Thyroid gland (tissue), 4 donors: ENCODE measurements at regions not wholly inside any gene's neighbourhood (a gene's known extent, or its start where the extent isn't known, plus 50 kb on each side); places are given as distances from the start of the nearest gene placed in this dataset.
"Not testable (repeated sequence)": the region's sequence is repeated elsewhere in the genome, so short reads cannot be mapped to it uniquely, and the experiment has no call there.

Experiments used
- DNase-seq, 2 donors: peaks; one replicate each; pipeline ENCODE4 v3.0.0-alpha.2; 2019
- H3K27ac ChIP-seq, 3 donors: fragments of 200-600 bp; sonication (generic); 1 replicate in 2 of 3; 2 replicates in 1 of 3; pipeline ENCODE4 v1.5.1; 2016 to 2019; ENCODE audit warnings: mild to moderate bottlenecking in 1 of 3, moderate library complexity in 1 of 3
- H3K27me3 ChIP-seq: fragments of 200-600 bp; sonication (generic); one replicate; pipeline ENCODE4 v1.5.1; 2019
- H3K36me3 ChIP-seq, 2 donors: fragments of 200-600 bp; sonication (generic); one replicate each; pipeline ENCODE4 v1.5.1; 2016 to 2019
- H3K4me1 ChIP-seq, 2 donors: fragments of 200-600 bp; sonication (generic); one replicate each; pipeline ENCODE4 v1.5.1; 2017 to 2019
- H3K4me3 ChIP-seq, 3 donors: fragments of 200-600 bp; sonication (generic); replicated peaks in 1 of 3; 1 replicate in 2 of 3; 2 replicates in 1 of 3; pipeline ENCODE4 v1.5.1; 2016; ENCODE audit warnings: mild to moderate bottlenecking in 1 of 3
- H3K9me3 ChIP-seq: fragments of 200-600 bp; sonication (generic); one replicate; pipeline ENCODE4 v1.5.1; 2017
- POLR2A ChIP-seq, 2 donors: fragments of 450-650 bp; IDR thresholded peaks; one replicate each; pipeline ENCODE4 v1.6.1; 2017; ENCODE audit warnings: antibody characterized with exemption in 2 of 2, mild to moderate bottlenecking in 2 of 2, moderate library complexity in 1 of 2
- WGBS, 2 donors: methylation state at CpG; one replicate each; pipeline ENCODE4 v1.1.5; 2017; 5-methylcytosine and 5-hydroxymethylcytosine counted together
- intact Hi-C: fragments of 100-400 bp; cut with DNase I; formaldehyde crosslinking; loops from one replicate; pipeline ENCODE4 v1.15.1; 2023
- TF ChIP-seq, protein P1 (sequence below), 6 experiments: fragments of 200-600 bp in 3 of 6; fragments of 450-650 bp in 3 of 6; sonication (generic) in 3 of 6; IDR thresholded peaks; one replicate each; pipeline ENCODE4 v1.5.1; 2016 to 2019; ENCODE audit warnings: antibody characterized with exemption in 6 of 6, mild to moderate bottlenecking in 2 of 6, inconsistent platforms in 1 of 6, moderate library complexity in 1 of 6

DNA sequence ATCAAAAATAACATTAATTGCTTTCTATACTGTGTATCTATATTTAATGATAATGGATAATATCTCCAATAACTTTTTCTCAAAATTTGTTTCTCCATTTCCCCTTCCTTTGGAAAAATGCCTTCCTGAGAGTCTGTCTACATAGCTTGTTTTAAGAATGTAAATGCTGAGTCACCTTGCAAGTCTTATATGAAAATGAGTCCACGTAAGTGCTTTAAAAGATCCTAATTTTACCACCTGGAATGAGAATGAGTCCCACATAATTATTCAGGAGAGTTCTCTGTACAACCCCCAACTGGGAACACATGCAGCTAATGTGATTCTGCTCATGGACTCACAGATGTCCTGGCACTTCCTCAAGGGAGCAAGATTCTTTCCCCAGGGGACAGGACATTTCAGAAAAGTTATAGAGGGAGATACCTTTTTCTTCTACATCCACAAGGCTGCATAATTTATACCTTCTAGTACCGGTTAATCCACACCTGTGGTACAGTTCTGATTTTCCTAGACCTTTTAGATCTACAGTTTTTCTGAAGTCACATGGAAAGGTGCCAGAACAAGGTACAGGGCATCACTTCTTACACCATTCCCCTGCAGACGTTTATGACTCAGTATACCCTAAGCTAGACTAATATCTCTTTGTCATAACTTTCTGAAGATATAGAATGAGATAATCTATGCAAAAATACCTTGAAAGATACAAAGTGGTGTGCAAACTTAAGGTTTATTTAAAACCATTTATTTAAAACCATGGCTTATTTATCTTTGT is 314.1 kb downstream of the CETN3 start:
- TF ChIP-seq POLR2A (IDR thresholded peaks at IDR 0.05) = no peak
- TF ChIP-seq, protein P1, sequence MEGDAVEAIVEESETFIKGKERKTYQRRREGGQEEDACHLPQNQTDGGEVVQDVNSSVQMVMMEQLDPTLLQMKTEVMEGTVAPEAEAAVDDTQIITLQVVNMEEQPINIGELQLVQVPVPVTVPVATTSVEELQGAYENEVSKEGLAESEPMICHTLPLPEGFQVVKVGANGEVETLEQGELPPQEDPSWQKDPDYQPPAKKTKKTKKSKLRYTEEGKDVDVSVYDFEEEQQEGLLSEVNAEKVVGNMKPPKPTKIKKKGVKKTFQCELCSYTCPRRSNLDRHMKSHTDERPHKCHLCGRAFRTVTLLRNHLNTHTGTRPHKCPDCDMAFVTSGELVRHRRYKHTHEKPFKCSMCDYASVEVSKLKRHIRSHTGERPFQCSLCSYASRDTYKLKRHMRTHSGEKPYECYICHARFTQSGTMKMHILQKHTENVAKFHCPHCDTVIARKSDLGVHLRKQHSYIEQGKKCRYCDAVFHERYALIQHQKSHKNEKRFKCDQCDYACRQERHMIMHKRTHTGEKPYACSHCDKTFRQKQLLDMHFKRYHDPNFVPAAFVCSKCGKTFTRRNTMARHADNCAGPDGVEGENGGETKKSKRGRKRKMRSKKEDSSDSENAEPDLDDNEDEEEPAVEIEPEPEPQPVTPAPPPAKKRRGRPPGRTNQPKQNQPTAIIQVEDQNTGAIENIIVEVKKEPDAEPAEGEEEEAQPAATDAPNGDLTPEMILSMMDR (IDR thresholded peaks at IDR 0.05) = no peak
- DNase-seq = no peak
- no peaks in the 10 kb centered on the region for H3K27me3 ChIP-seq
- 87 to 90% methylated on average over 3 of the region's 3 CpGs for WGBS, 2 donors
- H3K36me3 ChIP-seq = no peaks in the 10 kb centered on the region
- no peaks in the 10 kb centered on the region for H3K9me3 ChIP-seq
- H3K4me3 ChIP-seq = no peak overlapping the region
- no peaks in the 10 kb centered on the region for H3K4me1 ChIP-seq
- no peak overlapping the region for H3K27ac ChIP-seq
- intact Hi-C loops = no loop called here

DNA sequence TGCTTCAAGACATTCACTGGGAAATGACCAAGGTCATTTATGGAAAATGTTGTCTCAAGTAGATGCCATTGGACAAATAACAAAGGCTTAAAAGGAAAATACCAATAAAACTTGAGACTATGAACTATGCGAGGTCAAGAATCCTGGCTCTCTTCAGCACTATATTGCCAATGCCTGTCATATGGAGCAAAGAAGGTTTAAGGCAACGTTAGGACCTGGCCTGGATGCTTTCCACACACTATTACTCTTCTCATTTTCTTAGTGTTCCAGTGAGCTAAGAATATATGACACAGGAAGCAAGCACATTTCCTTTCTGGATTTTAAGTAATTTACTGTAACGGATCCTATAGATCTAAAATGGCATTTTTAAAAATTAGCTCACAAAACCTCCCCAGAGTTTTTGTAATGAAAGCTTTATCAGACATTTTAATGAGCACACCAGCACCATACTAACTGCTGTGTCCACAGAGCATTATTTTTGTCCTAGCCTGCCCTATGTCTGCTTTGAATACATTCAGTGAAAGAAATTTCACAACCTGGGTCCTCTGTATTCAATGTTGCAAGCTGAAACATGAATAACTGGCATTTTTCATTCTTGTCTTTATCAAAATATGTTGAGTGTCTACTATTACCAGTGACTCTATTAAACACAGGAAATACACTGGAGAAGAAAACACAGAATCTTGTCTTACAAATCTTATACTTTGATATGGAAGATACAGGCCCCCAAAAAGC is 315.6 kb downstream of the CETN3 start:
- H3K27ac ChIP-seq = no peak overlapping the region
- TF ChIP-seq, protein P1 (IDR thresholded peaks at IDR 0.05) = no peak
- TF ChIP-seq POLR2A (IDR thresholded peaks at IDR 0.05) = no peak
- no peak overlapping the region for H3K4me3 ChIP-seq
- intact Hi-C loops = no loop called here
- no peaks in the 10 kb centered on the region for H3K27me3 ChIP-seq
- H3K9me3 ChIP-seq = no peaks in the 10 kb centered on the region
- no peak for DNase-seq
- WGBS, 2 donors = 40 to 44% methylated on average over 3 of the region's 3 CpGs
- no peaks in the 10 kb centered on the region for H3K36me3 ChIP-seq
- no peaks in the 10 kb centered on the region for H3K4me1 ChIP-seq

DNA sequence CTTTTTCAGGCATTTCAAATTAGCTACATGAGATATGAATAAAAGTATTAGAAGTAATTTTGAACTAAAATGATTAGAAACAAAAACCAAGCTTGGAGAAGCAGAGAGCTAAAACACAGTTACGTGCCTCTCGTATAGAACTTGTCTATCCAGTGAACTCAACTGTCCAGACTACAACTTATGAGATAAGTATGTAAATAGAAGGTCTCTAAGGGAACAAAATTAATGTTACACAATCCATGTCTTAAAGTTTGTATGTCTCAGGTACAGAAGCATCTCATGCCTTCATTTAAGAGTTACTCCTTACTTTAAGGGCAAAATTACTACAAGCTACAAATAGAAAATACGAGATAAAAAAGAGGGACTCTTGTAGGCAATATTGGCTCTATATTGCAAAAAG is 316.8 kb downstream of the CETN3 start:
- no peak overlapping the region for H3K27ac ChIP-seq
- TF ChIP-seq POLR2A (IDR thresholded peaks at IDR 0.05) = no peak
- TF ChIP-seq, protein P1 (IDR thresholded peaks at IDR 0.05) = no peak
- DNase-seq = no peak
- H3K36me3 ChIP-seq = no peaks in the 10 kb centered on the region
- no peaks in the 10 kb centered on the region for H3K9me3 ChIP-seq
- H3K27me3 ChIP-seq = no peaks in the 10 kb centered on the region
- intact Hi-C loops = no loop called here
- WGBS, 2 donors = 83 to 90% methylated on average over 3 of the region's 3 CpGs
- H3K4me3 ChIP-seq = no peak overlapping the region
- H3K4me1 ChIP-seq = no peaks in the 10 kb centered on the region

DNA sequence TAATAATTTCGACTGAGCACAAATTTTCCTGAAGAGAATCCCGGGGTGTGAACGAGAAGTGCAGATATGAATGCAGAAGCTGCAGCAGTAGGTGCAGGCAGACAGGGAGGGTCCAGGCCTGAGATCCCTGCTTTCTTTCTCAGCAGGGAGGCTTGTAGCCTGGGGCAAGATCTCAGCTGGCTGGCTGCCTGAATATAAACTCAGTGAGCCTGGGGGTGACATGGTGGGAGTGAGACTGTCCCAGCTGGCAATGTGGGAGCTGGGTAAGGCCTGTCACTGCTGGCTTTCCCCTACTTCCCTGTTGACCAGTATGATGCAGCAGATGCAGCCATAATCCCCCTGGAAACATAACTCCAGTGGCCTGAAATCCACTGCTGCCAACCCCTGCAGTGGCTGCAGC is 325.2 kb downstream of the CETN3 start:
- intact Hi-C loops = no loop called here

DNA sequence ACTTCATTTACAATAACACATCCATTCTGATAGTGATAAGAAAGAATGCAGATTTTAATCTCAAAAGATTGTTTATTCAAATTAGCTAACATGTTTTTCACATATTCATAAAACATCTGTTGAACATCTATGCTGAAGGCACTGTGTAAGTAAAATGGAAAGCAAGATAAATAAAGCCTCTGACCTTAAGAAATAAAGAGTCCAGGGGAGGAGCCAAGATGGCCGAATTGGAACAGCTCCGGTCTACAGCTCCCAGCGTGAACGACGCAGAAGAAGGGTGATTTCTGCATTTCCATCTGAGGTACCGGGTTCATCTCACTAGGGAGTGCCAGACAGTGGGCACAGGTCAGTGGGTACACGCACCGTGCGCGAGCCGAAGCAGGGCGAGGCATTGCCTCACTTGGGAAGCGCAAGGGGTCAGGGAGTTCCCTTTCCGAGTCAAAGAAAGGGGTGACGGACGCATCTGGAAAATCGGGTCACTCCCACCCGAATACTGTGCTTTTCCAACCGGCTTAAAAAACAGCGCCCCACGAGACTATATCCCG is 336.5 kb downstream of the CETN3 start:
- H3K27ac ChIP-seq, H3K27me3 ChIP-seq, H3K9me3 ChIP-seq, DNase-seq, H3K4me1 ChIP-seq, H3K4me3 ChIP-seq, intact Hi-C loops, H3K36me3 ChIP-seq: not testable (repeated sequence)
- 94 to 95% methylated on average over 22 of the region's 22 CpGs for WGBS, 2 donors

More for the DNA sequence above, 325.2 kb downstream of the CETN3 start:
- no peaks in the 10 kb centered on the region for H3K9me3 ChIP-seq
- WGBS, 2 donors = 96 to 97% methylated on average over 3 of the region's 3 CpGs
- H3K4me3 ChIP-seq = no peak overlapping the region
- H3K4me1 ChIP-seq = no peaks in the 10 kb centered on the region
- TF ChIP-seq, protein P1 (IDR thresholded peaks at IDR 0.05) = no peak
- TF ChIP-seq POLR2A (IDR thresholded peaks at IDR 0.05) = no peak
- H3K27ac ChIP-seq = no peak overlapping the region
- H3K27me3 ChIP-seq = no peaks in the 10 kb centered on the region
- DNase-seq = no peak
- no peaks in the 10 kb centered on the region for H3K36me3 ChIP-seq
